Naive thymus-derived CD4-positive, alpha-beta T cell (primary cell): ENCODE measurements at regions not wholly inside any gene's neighbourhood (a gene's known extent, or its start where the extent isn't known, plus 50 kb on each side); places are given as distances from the start of the nearest gene placed in this dataset.

ENCODE experiments used
- ATAC-seq: fragments of 150-1000 bp; cut with Tn5 transposase; 2 replicates; pipeline ENCODE4 v1.10.0; 2021; ENCODE audit warnings: mild to moderate bottlenecking, moderate library complexity
- CTCF ChIA-PET: fragments of 350-600 bp; sonication (Branson Sonifier 250); formaldehyde crosslinking; loops from one replicate; lab custom pipeline; 2021; ENCODE audit warnings: antibody characterized with exemption; lab: Charles Lee
- POLR2A ChIA-PET: fragments of 350-600 bp; sonication (Branson Sonifier 250); formaldehyde crosslinking; loops from one replicate; lab custom pipeline; 2021; ENCODE audit warnings: antibody characterized with exemption, inconsistent platforms; lab: Charles Lee
- DNase-seq, 9 donors: peaks; one replicate each; pipeline versions ENCODE4 v3.0.0 to v3.0.0-alpha.2; 2020 to 2022; ENCODE audit warnings: mixed read lengths in 1 of 9
- H3K27ac ChIP-seq: one replicate; pipeline ENCODE4 v1.7.0; 2013; ENCODE audit warnings: mild to moderate bottlenecking, low read depth, low read length, moderate library complexity
- H3K27me3 ChIP-seq, 2 donors: one replicate each; pipeline ENCODE4 v1.7.0; 2013; ENCODE audit warnings: low read length in 2 of 2, mild to moderate bottlenecking in 2 of 2, moderate library complexity in 2 of 2; ENCODE audit not compliant: control insufficient read depth in 2 of 2, insufficient read depth in 2 of 2
- H3K36me3 ChIP-seq, 3 experiments: 1 replicate in 2 of 3; 2 replicates in 1 of 3; pipeline ENCODE4 v1.7.0; 2013; ENCODE audit warnings: low read length in 3 of 3, mild to moderate bottlenecking in 3 of 3, moderate library complexity in 1 of 3; ENCODE audit not compliant: insufficient read depth in 3 of 3, control insufficient read depth in 2 of 3
- H3K4me1 ChIP-seq, 2 donors: one replicate each; pipeline ENCODE4 v1.7.0; 2013; ENCODE audit warnings: low read length in 2 of 2, mild to moderate bottlenecking in 2 of 2, moderate library complexity in 1 of 2; ENCODE audit not compliant: control insufficient read depth in 2 of 2, insufficient read depth in 2 of 2
- H3K4me3 ChIP-seq: 2 replicates; pipeline ENCODE4 v1.7.0; 2013; ENCODE audit warnings: mild to moderate bottlenecking, low read length
- H3K9me3 ChIP-seq, 3 experiments: 1 replicate in 2 of 3; 2 replicates in 1 of 3; pipeline ENCODE4 v1.7.0; 2013; ENCODE audit warnings: low read length in 3 of 3; ENCODE audit not compliant: control insufficient read depth in 2 of 3
- H3K27ac Mint-ChIP-seq, 9 donors: one replicate each; pipeline ENCODE4 v1.8.0; 2020 to 2022; ENCODE audit warnings: mixed read lengths in 9 of 9, mild to moderate bottlenecking in 8 of 9, moderate library complexity in 5 of 9, inconsistent platforms in 2 of 9
- H3K27me3 Mint-ChIP-seq, 5 donors: one replicate each; pipeline ENCODE4 v1.8.0; 2021 to 2022; ENCODE audit warnings: mixed read lengths in 5 of 5, mild to moderate bottlenecking in 1 of 5
- H3K36me3 Mint-ChIP-seq, 5 donors: one replicate each; pipeline ENCODE4 v1.8.0; 2020 to 2022; ENCODE audit warnings: mixed read lengths in 5 of 5, mild to moderate bottlenecking in 3 of 5, inconsistent platforms in 1 of 5
- H3K4me1 Mint-ChIP-seq, 7 donors: one replicate each; pipeline ENCODE4 v1.8.0; 2020 to 2022; ENCODE audit warnings: mixed read lengths in 7 of 7, mild to moderate bottlenecking in 3 of 7, inconsistent platforms in 1 of 7
- H3K4me3 Mint-ChIP-seq, 10 donors: one replicate each; pipeline ENCODE4 v1.8.0; 2020 to 2022; ENCODE audit warnings: mild to moderate bottlenecking in 10 of 10, mixed read lengths in 10 of 10, moderate library complexity in 6 of 10, inconsistent platforms in 2 of 10
- H3K9me3 Mint-ChIP-seq, 11 donors: one replicate each; pipeline ENCODE4 v1.8.0; 2020 to 2022; ENCODE audit warnings: mixed read lengths in 11 of 11, mild to moderate bottlenecking in 4 of 11, inconsistent platforms in 1 of 11, moderate library complexity in 1 of 11
- intact Hi-C, 2 donors: fragments of 100-400 bp; cut with micrococcal nuclease; formaldehyde crosslinking; loops; one replicate each; pipeline ENCODE4 v1.15.1; 2023

GRCh38 chr12:88646824-88647223 is 66.6 kb upstream of the KITLG start:
- POLR2A ChIA-PET = no interaction called here
- CTCF ChIA-PET = no interaction called here
- Mint-ChIP-seq H3K36me3 (no peaks in the 10 kb centered on the region), H3K4me3 (no peak overlapping the region), H3K27me3 (no peaks in the 10 kb centered on the region), H3K9me3 (peaks cover 0 to 7% (median 0%) of the 10 kb centered on the region in 11 donors), H3K4me1 (no peaks in the 10 kb centered on the region), H3K27ac (no peak overlapping the region)
- intact Hi-C loops = no loop called here
- Histone ChIP-seq H3K9me3 (no peaks in the 10 kb centered on the region), H3K36me3 (no peaks in the 10 kb centered on the region), H3K27ac (no peak overlapping the region), H3K4me1 (no peaks in the 10 kb centered on the region), H3K27me3 (no peaks in the 10 kb centered on the region), H3K4me3 (no peak overlapping the region)
- DNase-seq (no peak), ATAC-seq (no peak)

DNA sequence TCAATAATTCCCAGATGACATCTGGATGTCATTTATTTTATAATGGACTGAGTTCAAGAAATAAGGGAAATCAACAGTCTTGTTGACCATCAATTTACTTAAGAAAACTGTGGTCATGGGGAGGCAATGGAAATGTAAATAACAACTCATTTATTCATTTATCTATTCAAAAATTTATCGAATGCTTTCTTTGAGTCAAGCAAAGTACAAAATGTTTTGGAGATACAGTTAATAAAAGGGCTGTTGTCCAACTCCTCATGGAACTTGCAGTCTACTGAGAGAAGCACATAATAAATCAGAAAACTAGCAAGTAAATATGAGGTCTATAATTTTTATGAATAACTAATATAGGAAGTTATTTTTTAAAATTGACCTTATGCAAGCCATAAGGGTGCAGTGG is 65.5 kb upstream of the KITLG start:
- POLR2A ChIA-PET = no interaction called here
- intact Hi-C loops = no loop called here
- no peaks in the 10 kb centered on the region for H3K4me1 Mint-ChIP-seq

GRCh38 chr12:88644946-88645702 is 64.9 kb upstream of the KITLG start:
- ChIA-PET CTCF (no interaction called here), POLR2A (no interaction called here)
- no peak overlapping the region for H3K27ac ChIP-seq
- intact Hi-C loops = no loop called here
- Mint-ChIP-seq H3K27ac (no peak overlapping the region), H3K4me3 (no peak overlapping the region), H3K9me3 (peaks cover 0 to 7% (median 0%) of the 10 kb centered on the region in 11 donors), H3K27me3 (no peaks in the 10 kb centered on the region), H3K36me3 (no peaks in the 10 kb centered on the region), H3K4me1 (no peaks in the 10 kb centered on the region)
- no peaks in the 10 kb centered on the region for H3K4me1 ChIP-seq
- no peaks in the 10 kb centered on the region for H3K27me3 ChIP-seq
- H3K4me3 ChIP-seq = no peak overlapping the region
- peak; percentile 41 for ATAC-seq
- H3K9me3 ChIP-seq = no peaks in the 10 kb centered on the region
- DNase-seq = no peak
- no peaks in the 10 kb centered on the region for H3K36me3 ChIP-seq

More for the DNA sequence above, 65.5 kb upstream of the KITLG start:
- no peaks in the 10 kb centered on the region for H3K36me3 ChIP-seq
- H3K27ac ChIP-seq = no peak overlapping the region
- no peaks in the 10 kb centered on the region for H3K4me1 ChIP-seq
- H3K27me3 Mint-ChIP-seq = no peaks in the 10 kb centered on the region
- no peak overlapping the region for H3K4me3 ChIP-seq
- H3K36me3 Mint-ChIP-seq = no peaks in the 10 kb centered on the region
- no peak overlapping the region for H3K27ac Mint-ChIP-seq
- peaks cover 0 to 7% (median 0%) of the 10 kb centered on the region in 11 donors for H3K9me3 Mint-ChIP-seq
- ATAC-seq (no peak), DNase-seq (no peak)
- CTCF ChIA-PET = no interaction called here
- H3K4me3 Mint-ChIP-seq = no peak overlapping the region
- H3K9me3 ChIP-seq = no peaks in the 10 kb centered on the region
- no peaks in the 10 kb centered on the region for H3K27me3 ChIP-seq

DNA sequence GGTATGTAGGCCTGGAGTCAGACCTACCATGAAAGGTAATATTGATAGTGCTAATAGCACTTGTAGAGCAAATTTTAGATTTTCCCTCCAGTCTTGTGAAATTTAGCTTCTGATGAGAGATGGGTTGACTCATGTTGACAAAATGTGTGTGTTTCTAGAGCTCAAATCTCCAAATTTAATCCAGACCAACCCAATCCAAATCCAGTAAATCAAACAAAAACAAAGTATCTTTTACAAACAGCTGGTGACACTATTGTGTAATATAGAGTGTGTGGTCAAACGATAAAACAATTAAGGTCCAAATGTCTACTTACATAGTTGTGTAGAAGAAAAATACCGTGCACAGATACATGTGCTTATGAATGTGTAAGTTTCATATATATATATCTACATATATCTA is 63.4 kb upstream of the KITLG start:
- Histone ChIP-seq H3K27ac (no peak overlapping the region), H3K4me1 (no peaks in the 10 kb centered on the region), H3K4me3 (no peak overlapping the region), H3K27me3 (no peaks in the 10 kb centered on the region), H3K36me3 (no peaks in the 10 kb centered on the region), H3K9me3 (no peaks in the 10 kb centered on the region)
- ATAC-seq = no peak
- Mint-ChIP-seq H3K9me3 (peaks cover 0 to 10% (median 0%) of the 10 kb centered on the region in 11 donors), H3K4me3 (no peak overlapping the region), H3K27ac (no peak overlapping the region), H3K36me3 (no peaks in the 10 kb centered on the region), H3K4me1 (peaks cover 0 to 3% (median 0%) of the 10 kb centered on the region in 7 donors), H3K27me3 (peaks cover 0 to 4% (median 0%) of the 10 kb centered on the region in 5 donors)
- no peak for DNase-seq
- intact Hi-C loops = no loop called here
- ChIA-PET CTCF (no interaction called here), POLR2A (no interaction called here)

GRCh38 chr12:88642675-88643431 is 62.6 kb upstream of the KITLG start:
- no peak for ATAC-seq
- peaks cover 0 to 3% (median 0%) of the 10 kb centered on the region in 7 donors for H3K4me1 Mint-ChIP-seq
- no peak overlapping the region for H3K4me3 Mint-ChIP-seq
- Histone ChIP-seq H3K4me1 (no peaks in the 10 kb centered on the region), H3K4me3 (no peak overlapping the region), H3K9me3 (no peaks in the 10 kb centered on the region), H3K27me3 (no peaks in the 10 kb centered on the region), H3K36me3 (no peaks in the 10 kb centered on the region), H3K27ac (no peak overlapping the region)
- peaks cover 0 to 4% (median 0%) of the 10 kb centered on the region in 5 donors for H3K27me3 Mint-ChIP-seq
- ChIA-PET CTCF (no interaction called here), POLR2A (no interaction called here)
- no peak for DNase-seq
- H3K36me3 Mint-ChIP-seq = no peaks in the 10 kb centered on the region
- no peak overlapping the region for H3K27ac Mint-ChIP-seq
- intact Hi-C loops = no loop called here
- peaks cover 0 to 10% (median 0%) of the 10 kb centered on the region in 11 donors for H3K9me3 Mint-ChIP-seq

- no peak for DNase-seq
- no peaks in the 10 kb centered on the region for H3K36me3 ChIP-seq
- CTCF ChIA-PET = no interaction called here
Observed at GRCh38 chr12:88638966-88639760, 58.9 kb upstream of the KITLG start.

More at GRCh38 chr12:88638966-88639760, 58.9 kb upstream of the KITLG start:
- H3K9me3 Mint-ChIP-seq = peaks cover 0 to 6% (median 0%) of the 10 kb centered on the region in 11 donors
- no peak overlapping the region for H3K4me3 Mint-ChIP-seq
- no peaks in the 10 kb centered on the region for H3K4me1 ChIP-seq
- H3K27me3 Mint-ChIP-seq = peaks cover 0 to 4% (median 0%) of the 10 kb centered on the region in 5 donors
- POLR2A ChIA-PET = no interaction called here
- peaks cover 0 to 3% (median 0%) of the 10 kb centered on the region in 7 donors for H3K4me1 Mint-ChIP-seq
- no peak overlapping the region for H3K27ac ChIP-seq
- no peaks in the 10 kb centered on the region for H3K36me3 Mint-ChIP-seq
- no peaks in the 10 kb centered on the region for H3K9me3 ChIP-seq
- no peaks in the 10 kb centered on the region for H3K27me3 ChIP-seq
- ATAC-seq = peak; percentile 57
- H3K27ac Mint-ChIP-seq = no peak overlapping the region
- intact Hi-C loops = no loop called here
- H3K4me3 ChIP-seq = no peak overlapping the region
